HUDEP-2 (cell line): ENCODE measurements at regions not wholly inside any gene's neighbourhood (a gene's known extent, or its start where the extent isn't known, plus 50 kb on each side); places are given as distances from the start of the nearest gene placed in this dataset.
A peak's percentile ranks its signal among the peaks of the same experiment; 100 is the strongest.
"Not testable (repeated sequence)": the region's sequence is repeated elsewhere in the genome, so short reads cannot be mapped to it uniquely, and the experiment has no call there.

Experiments
- DNase-seq, 76 experiments: peaks; one replicate each; lab custom pipeline; 2025; ENCODE audit not compliant: unreplicated experiment in 76 of 76; lab: John Stamatoyannopoulos, UW

DNA sequence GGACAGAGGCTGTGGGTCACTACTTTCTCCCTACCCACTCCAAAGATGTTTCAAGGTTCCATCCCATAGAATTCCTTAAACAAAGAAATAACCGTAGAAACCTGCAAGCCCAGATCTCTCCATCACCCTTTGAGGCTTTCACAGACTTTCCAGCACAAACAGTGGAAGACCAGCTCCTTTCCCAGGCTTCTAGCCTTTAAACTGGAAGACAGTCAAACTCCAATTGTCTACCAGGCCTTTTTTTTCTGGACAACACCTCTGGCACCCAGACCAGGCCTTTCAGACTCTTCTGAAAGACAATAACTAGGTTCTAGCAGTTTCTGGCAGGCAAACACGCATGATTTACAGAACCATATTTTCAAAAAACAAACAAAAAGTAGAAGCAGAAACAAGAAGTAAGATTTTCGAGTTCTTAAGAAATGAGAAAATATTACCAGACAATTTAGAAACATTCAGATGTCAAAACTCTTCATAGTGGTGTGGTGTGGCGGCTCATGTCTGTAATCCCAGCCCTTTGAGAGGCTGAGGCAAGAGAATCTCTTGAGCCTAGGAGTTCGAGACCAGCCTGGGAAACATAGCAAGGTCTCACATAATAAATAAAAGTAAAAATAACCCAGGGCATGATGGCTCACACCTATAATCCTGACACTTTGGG lies 73.0 kb upstream of the EPCAM start:
- no peak for DNase-seq

GRCh38 chr2:47295131-47295980 lies 73.8 kb upstream of the EPCAM start:
- no peak for DNase-seq

- DNase-seq: peak in 44 of 76 experiments; percentile 6 to 58 (median 30)
Observed at GRCh38 chr2:47293976-47294375, 75.1 kb upstream of the EPCAM start.

DNA sequence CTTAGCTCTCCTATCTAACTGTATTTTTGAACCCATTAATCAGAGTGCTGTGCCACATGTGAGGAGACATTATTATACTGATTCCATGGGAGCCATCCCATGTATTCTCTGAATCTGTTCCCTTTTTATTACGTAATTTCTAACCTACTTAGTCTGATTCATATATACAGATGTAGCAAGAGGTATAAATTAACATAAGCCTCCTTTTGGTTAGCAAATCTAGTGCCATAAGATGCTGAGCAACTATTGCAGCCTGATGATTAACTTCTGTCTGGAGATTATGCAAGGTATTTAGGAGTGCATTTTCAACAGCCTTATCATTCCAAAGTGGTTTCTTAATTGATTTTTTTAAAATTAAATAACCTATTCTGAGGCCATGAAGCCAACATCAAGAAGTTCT lies 80.2 kb upstream of the EPCAM start:
- DNase-seq: no peak

DNA sequence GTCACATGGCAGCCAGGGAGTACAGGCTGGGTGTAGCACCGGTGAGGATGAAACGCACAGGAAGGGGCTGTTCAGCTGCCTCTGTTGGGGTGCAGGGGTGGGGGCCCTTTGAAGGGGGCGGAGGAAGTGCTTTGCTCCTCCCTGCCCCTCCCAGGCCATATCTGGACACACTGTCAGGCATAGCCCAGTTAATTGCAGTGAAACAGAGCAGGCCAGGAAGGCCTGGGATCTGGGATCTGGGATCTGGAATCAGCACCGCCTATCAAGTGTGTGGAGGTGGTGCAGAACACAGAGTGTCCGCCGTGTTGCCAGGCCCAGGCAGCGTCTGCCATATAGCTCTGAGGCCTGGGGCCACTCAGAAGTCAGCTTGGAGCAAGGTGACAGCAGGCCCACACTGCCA lies 85.5 kb upstream of the EPCAM start:
- no peak for DNase-seq

- DNase-seq: no peak
Observed at GRCh38 chr2:47282621-47283272, 86.4 kb upstream of the EPCAM start.

DNA sequence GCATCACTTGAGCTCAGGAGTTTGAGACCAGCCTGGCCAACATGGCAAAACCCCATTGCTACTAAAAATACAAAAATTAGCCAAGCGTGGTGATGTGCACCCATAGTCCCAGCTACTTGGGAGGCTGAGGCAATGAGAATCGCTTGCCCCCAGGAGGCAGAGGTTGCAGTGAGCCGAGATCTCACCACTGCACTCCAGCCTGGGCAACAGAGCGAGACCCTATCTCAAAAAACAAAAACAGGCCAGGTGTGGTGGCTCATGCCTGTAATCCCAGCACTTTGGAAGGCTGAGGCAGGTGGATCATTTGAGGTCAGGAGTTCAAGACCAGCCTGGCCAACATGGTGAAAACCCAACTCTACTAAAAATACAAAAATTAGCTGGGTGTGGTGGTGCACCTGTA lies 89.6 kb upstream of the EPCAM start:
- DNase-seq: not testable (repeated sequence)

GRCh38 chr2:47277987-47278386 lies 91.1 kb upstream of the EPCAM start:
- no peak for DNase-seq

DNA sequence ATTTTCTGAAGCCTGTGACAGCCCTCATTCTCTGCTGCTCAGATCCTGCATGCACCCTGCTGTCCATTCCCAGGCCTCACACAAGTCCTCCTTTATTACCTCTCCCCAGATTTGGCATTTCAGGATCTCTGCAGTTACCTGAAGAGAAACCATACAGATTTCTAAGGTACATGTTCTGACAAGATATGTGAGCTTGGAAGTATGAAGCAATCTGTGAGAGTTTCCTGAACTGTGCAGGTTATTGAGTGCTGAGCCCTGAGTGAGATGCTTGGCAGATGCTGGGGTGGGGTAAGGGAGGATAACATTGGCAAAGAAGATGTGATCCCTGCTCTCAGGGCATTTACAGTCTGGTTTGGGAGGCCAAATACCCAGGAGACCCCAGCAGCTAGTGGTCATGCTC lies 91.9 kb upstream of the EPCAM start:
- DNase-seq: no peak

GRCh38 chr2:47276061-47276460 lies 93.0 kb upstream of the EPCAM start:
- DNase-seq: no peak

DNA sequence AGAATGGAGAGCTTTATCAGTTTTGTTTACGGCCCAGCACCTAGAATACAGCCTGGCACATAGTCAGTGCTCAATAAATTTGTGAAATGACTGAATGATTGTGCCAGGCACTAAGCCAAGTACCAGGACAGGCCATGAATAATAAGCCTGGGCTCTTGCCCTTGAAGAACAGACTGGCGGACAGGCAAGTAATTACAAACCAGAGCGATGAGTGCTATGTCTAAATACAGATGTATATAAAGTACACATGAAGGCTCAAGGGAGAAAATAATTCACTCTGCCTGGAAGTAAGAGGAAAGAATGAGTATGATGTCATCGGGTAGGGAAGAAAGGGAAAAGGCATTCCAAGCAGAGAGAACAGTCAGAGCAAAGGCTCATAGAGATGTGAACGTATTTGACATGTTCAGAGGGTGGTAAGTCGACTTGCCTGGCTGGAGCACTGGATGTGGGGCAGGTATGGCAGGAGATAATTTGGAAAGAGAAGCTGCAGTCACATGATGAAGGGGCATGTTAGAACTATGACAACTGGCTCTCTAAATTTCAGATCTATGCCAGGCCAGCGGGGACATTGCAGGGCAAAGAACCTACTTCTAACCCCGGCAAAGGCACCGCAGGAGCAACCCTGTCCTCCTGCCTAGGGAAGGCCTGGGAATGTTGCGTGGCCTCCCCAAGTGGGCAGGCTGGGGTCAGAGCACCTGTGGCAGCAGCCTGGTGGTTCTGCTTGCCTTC lies 94.9 kb upstream of the EPCAM start:
- DNase-seq: no peak

DNA sequence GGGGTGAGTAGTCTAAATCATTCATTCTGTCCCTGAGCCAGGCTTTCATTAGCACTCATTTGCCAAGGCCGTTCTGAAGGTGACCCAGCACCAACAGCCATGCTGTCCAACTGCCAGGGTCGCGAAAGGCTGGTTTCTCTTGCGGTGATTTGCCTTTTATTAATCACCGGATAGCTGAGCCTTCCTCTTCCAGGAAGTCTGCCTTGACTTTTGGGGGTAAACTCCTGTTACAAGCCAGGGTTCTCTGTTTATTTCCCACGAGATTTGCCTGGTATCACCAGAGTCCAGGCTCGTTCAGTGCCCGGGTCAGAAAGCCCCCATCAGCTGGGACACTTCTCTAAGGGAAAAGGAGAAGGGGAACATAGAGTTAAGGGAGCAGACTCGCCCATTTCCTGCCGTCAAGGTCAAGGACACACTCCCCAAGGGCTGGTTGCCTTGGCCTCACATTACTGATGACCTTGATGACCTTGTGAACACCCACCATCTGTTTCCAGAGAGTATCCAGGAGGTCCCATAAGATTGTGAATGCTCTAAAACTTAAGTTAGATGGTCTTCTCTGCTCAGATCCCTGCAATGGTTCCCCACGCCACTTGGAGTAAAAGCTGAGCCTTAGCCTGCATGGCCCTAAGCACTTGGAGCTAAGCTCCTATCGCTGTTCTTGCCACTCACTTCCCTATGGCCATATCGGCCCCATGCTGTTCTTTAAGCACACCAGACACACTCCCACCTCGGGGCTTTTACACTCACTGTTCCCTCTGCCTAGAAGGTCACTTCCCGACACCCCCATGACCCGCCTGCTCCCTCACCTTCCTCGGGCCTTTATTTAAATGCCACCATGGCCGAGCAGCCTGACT lies 96.0 kb upstream of the EPCAM start:
- DNase-seq: no peak

GRCh38 chr2:47272031-47272864 lies 95.9 kb upstream of the CALM2 start:
- peak in 35 of 76 experiments; percentile 3 to 46 (median 24) for DNase-seq

DNA sequence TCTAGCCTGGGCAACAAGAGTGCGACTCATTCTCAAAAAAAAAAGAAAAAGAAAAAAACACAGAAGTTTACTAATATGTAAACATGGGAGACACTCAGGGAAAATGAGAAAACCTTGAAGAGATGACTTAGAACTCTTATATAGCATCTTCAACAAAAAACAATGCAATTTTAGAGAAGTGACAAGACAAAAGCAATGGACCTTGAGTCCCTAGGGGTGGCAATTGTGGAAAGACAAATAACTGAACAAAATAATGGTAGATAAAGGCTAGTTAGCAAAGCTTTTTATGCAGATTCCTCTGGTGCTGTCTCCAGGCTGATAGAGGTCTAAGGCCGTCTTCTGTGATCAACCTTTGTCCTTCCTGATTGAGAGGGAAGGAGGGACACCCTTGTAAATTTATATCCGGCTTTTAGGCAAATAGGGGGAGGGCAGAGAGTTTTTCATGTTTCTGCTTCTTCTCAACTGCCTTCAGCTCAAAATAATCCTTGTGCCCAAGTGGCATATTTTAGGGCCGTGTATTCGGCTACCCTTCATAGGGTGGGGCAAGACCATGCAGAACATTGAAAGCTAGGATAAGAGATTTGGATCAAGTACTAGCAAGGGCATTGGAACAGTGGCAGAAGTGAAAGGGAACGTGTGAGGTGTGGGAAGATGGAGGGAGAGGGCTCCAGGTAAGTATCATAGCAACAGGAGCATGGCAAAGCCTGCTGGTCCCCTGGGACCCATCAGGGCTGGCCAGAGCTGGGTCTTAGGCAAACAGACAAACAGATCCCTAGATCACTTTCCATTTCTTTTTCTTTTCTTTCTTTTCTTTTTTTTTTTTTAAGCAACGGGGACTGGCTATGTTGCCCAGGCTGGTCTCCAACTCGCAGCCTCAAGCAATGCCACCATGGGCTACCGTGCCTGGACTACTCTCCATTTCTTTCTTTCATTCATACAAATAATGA lies 95.0 kb upstream of the CALM2 start:
- DNase-seq: no peak

GRCh38 chr2:47270421-47270820 lies 94.1 kb upstream of the CALM2 start:
- DNase-seq: no peak

DNA sequence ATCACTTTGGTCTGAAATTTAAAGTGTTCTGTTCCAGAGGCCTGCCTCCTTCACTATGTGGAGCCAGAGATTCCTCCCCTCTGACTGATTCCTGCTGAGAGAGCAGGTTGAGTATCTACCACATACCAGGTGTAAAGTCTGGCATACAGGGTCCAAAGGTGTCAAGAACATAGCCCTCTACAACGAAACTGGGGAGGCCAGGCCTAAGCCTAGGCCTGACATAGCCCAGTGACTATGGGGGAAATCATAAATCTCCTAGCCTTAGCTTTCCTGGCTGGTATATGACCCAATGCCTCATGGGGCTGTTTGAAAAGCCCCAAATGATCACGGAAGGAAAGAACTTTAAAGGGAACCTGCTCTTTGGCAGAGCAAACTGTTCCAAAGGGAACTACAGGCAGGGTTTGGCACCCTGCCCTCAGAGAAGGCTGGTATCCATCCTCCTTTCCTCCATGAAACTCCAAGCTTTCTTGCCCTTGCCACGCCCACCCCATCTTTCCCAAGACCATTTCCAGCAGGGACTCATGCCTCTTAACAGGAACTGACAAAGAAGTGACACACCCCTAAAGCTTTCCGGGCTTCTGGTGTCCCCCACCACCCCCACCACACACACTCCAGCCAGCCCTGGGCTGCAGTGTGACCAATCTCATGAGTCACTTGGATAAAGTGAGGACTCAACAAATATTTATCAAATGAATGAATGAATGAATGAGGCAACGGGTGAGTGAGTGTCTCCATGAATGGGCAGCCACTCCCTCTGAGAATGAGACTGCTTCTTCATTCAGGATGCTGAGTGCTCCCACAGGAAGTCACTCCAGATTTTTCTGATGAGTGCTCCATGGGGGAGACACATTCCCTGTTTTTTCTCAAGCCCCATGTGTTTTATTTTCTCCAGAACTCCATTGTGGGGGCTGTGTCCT lies 93.3 kb upstream of the CALM2 start:
- DNase-seq: no peak

DNA sequence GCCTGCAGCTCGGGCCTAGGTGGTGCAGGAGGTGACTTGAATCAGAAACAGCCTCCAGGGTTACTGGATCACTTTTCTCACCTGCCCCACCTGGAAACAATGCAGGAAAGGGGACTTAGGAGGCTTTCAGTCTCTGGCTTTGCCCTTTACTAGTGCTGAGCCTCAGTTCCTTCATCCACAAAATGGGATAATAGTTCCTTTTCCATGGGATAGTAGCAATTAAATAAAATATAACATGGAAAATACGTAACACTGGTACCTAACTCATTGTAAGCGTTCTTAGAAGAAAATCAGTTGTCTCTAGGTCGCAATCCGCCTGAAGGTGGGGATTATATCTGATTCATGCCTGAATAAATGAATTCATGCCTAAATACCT lies 91.4 kb upstream of the CALM2 start:
- no peak for DNase-seq
